ENCODE measurements at regions not wholly inside any gene's neighbourhood (a gene's known extent, or its start where the extent isn't known, plus 50 kb on each side); places are given as distances from the start of the nearest gene placed in this dataset.

DNA sequence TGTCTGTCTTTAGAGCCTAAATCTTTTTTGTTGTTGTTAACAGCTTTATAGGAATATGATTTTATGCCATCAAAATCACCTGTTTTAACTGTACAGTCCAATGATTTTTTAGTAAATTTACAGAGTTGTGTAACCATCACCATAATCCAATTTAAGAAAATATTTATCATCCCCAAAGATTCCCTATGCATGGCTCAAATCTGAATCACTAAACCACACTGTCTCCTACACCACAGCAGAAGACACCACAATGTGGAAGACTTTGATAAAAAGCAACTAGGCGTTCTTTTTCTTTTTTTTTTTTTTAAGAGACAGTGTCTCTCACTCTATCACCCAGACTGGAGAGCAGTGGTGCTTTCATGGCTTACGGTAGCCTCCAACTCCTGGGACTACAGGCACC lies 99.6 kb downstream of the TXNL1 start (continued):
- no peak for TF ChIP-seq CHD7 (IDR thresholded peaks at IDR 0.05; ENCODE audit: insufficient replicate concordance, low read length)
- TF ChIP-seq, protein P1, sequence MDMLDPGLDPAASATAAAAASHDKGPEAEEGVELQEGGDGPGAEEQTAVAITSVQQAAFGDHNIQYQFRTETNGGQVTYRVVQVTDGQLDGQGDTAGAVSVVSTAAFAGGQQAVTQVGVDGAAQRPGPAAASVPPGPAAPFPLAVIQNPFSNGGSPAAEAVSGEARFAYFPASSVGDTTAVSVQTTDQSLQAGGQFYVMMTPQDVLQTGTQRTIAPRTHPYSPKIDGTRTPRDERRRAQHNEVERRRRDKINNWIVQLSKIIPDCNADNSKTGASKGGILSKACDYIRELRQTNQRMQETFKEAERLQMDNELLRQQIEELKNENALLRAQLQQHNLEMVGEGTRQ (IDR thresholded peaks at IDR 0.05; ENCODE audit: low read length) = no peak
- no peak for TF ChIP-seq HDAC2 (IDR thresholded peaks at IDR 0.05; ENCODE audit: borderline replicate concordance in 1 of 2, low read depth in 2 of 2, low read length in 2 of 2)
- TF ChIP-seq TCF12 (IDR thresholded peaks at IDR 0.05; ENCODE audit: low read depth, low read length) = no peak
- no peak for TF ChIP-seq POU5F1 (IDR thresholded peaks at IDR 0.05; ENCODE audit: low read depth, low read length)
- TF ChIP-seq EZH2 (IDR thresholded peaks at IDR 0.05; ENCODE audit: low read depth, low read length, severe bottlenecking) = no peak
- no peak for TF ChIP-seq CTBP2 (IDR thresholded peaks at IDR 0.05; ENCODE audit: borderline replicate concordance, insufficient read depth, insufficient read length, low read length)
- no peak for TF ChIP-seq RAD21 (IDR thresholded peaks at IDR 0.05 in 1 of 2, conservative IDR thresholded peaks at IDR 0.05 in 1 of 2; ENCODE audit: low read depth in 2 of 2, low read length in 2 of 2)
- TF ChIP-seq CHD2 (IDR thresholded peaks at IDR 0.05; ENCODE audit: low read length) = no peak
- TF ChIP-seq BRCA1 (IDR thresholded peaks at IDR 0.05; ENCODE audit: low read depth, low read length) = no peak

Measured in H1 (cell line).